A549 (cell line): ENCODE measurements at regions not wholly inside any gene's neighbourhood (a gene's known extent, or its start where the extent isn't known, plus 50 kb on each side); places are given as distances from the start of the nearest gene placed in this dataset.
"Not testable (repeated sequence)": the region's sequence is repeated elsewhere in the genome, so short reads cannot be mapped to it uniquely, and the experiment has no call there.

Experiments used
- ATAC-seq, 2 experiments: fragments of 200-7000 bp in 1 of 2; fragments of >200 bp in 1 of 2; cut with Nextera tagmentation in 1 of 2; cut with Tn5 transposase in 1 of 2; 3 replicates each; pipeline versions ENCODE4 v1.8.0 to v1.9.1; 2018 to 2020; ENCODE audit warnings: mild to moderate bottlenecking in 1 of 2, moderate library complexity in 1 of 2
- CTCF ChIA-PET: fragments of 300-600 bp; sonication (Branson Sonifier 250); formaldehyde crosslinking; extraction: SDS; loops from one replicate; lab custom pipeline; 2021; ENCODE audit warnings: antibody characterized with exemption, inconsistent platforms; lab: Yijun Ruan, JAX
- POLR2A ChIA-PET: fragments of 350-600 bp; formaldehyde crosslinking; extraction: SDS; loops from one replicate; lab custom pipeline; 2021; ENCODE audit warnings: antibody characterized with exemption, inconsistent platforms; lab: Yijun Ruan, JAX
- DNase-seq, 2 experiments: peaks; one replicate each; pipeline versions ENCODE4 v3.0.0 to v3.0.0-alpha.2; 2011 to 2016; ENCODE audit warnings: low read depth in 1 of 2, low spot score in 1 of 2
- FAIRE-seq: peaks from 2 replicates; lab custom pipeline; 2011; peaks lifted over from hg19 to GRCh38; lab: Jason Lieb, UNC
- H3K27ac ChIP-seq, 2 experiments: fragments of >200 bp; sonication (Bioruptor Twin); formaldehyde crosslinking; 3 replicates each; pipeline ENCODE4 v1.5.1; 2016 to 2017
- H3K4me1 ChIP-seq: fragments of >200 bp; sonication (Bioruptor Twin); formaldehyde crosslinking; 3 replicates; pipeline ENCODE4 v1.6.1; 2016
- H3K4me2 ChIP-seq: fragments of >200 bp; sonication (Bioruptor Twin); formaldehyde crosslinking; 3 replicates; pipeline ENCODE4 v1.6.1; 2016
- H3K4me3 ChIP-seq: fragments of >200 bp; sonication (Bioruptor Twin); formaldehyde crosslinking; 3 replicates; pipeline ENCODE4 v1.5.1; 2016
- H3K9me3 ChIP-seq: fragments of >200 bp; sonication (Bioruptor Twin); formaldehyde crosslinking; 3 replicates; pipeline ENCODE4 v1.6.1; 2016
- E2F6 ChIP-seq: IDR thresholded peaks from 2 replicates; pipeline ENCODE4 v1.6.1; 2012; ENCODE audit warnings: low read depth, borderline replicate concordance
- EHF ChIP-seq: fragments of 250-450 bp; sonication (Bioruptor Pico); IDR thresholded peaks from 2 replicates; pipeline ENCODE4 v1.5.0; 2020; ENCODE audit warnings: mild to moderate bottlenecking
- ESRRA ChIP-seq: fragments of 150-350 bp; IDR thresholded peaks from 2 replicates; pipeline ENCODE4 v1.6.1; 2014; ENCODE audit warnings: mild to moderate bottlenecking, low read length, borderline replicate concordance
- HDAC2 ChIP-seq: fragments of 200-600 bp; sonication (generic); IDR thresholded peaks from 2 replicates; pipeline ENCODE4 v1.6.1; 2016
- HOXB5 ChIP-seq: fragments of 250-450 bp; sonication (Bioruptor Pico); IDR thresholded peaks from 2 replicates; pipeline ENCODE4 v1.5.0; 2020; ENCODE audit warnings: mild to moderate bottlenecking, moderate library complexity
- KDM1A ChIP-seq: fragments of 200-600 bp; sonication (generic); IDR thresholded peaks from 2 replicates; pipeline ENCODE4 v1.6.1; 2016; ENCODE audit warnings: low read depth, mild to moderate bottlenecking
- NFE2L2 ChIP-seq: fragments of 150-350 bp; conservative IDR thresholded peaks from 2 replicates; pipeline ENCODE4 v1.6.1; 2014; ENCODE audit warnings: low read length
- NPAS2 ChIP-seq: fragments of 250-450 bp; sonication (Bioruptor Pico); IDR thresholded peaks from 2 replicates; pipeline ENCODE4 v1.8.0; 2022; ENCODE audit warnings: mild to moderate bottlenecking, moderate library complexity, borderline replicate concordance
- NR3C1 ChIP-seq: fragments of >200 bp; sonication (Bioruptor Twin); formaldehyde crosslinking; IDR thresholded peaks from 3 replicates; pipeline ENCODE4 v1.6.1; 2017
- RARB ChIP-seq: fragments of 250-450 bp; sonication (Bioruptor Pico); IDR thresholded peaks from 2 replicates; pipeline ENCODE4 v1.8.0; 2021; ENCODE audit warnings: mild to moderate bottlenecking, moderate library complexity
- REST ChIP-seq: fragments of 200-600 bp; sonication (generic); IDR thresholded peaks from 2 replicates; pipeline ENCODE4 v1.6.1; 2016; ENCODE audit warnings: antibody characterized with exemption, mild to moderate bottlenecking, moderate library complexity
- SMC3 ChIP-seq: fragments of >200 bp; sonication (Bioruptor Twin); formaldehyde crosslinking; IDR thresholded peaks from 3 replicates; pipeline ENCODE4 v1.6.1; 2018; ENCODE audit warnings: inconsistent platforms
- ZSCAN20 ChIP-seq: fragments of 250-450 bp; sonication (Bioruptor Pico); IDR thresholded peaks from 2 replicates; pipeline ENCODE4 v1.8.0; 2022; ENCODE audit warnings: mild to moderate bottlenecking, moderate library complexity
- WGBS: methylation state at CpG from one replicate; pipeline ENCODE4 v1.1.6; 2017; ENCODE audit errors: missing lambda C conversion rate; 5-methylcytosine and 5-hydroxymethylcytosine counted together
- TF ChIP-seq, protein P1 (sequence below): IDR thresholded peaks from 2 replicates; pipeline ENCODE4 v1.6.1; 2012
- TF ChIP-seq, protein P2 (sequence below): fragments of >200 bp; sonication (Bioruptor Twin); formaldehyde crosslinking; IDR thresholded peaks from 3 replicates; pipeline ENCODE4 v1.6.1; 2016
- TF ChIP-seq, protein P3 (sequence below): IDR thresholded peaks from 2 replicates; pipeline ENCODE4 v1.6.1; 2012

DNA sequence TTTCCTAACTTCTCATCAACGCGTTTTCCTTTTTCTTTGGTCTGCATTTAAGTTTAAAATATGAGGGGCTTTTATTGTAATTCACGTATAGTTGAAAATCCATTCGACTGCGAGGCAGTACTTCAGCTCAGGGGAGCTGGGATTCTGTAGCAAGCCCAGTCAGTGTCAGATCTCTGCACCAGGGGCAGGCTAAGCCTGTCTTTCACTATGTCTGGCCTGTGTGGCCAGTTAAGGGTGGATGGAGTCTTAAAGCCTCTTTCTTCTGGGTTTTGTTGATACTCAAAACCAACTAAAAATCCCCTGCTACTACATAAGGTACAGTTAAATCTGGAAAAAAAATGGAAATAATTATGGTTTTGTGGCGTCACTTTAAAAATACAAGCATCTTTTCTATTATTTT, 124.7 kb downstream of the TYW3 start (continued):
- TF ChIP-seq NPAS2 (CRISPR knock-in tag) (no peak), HOXB5 (CRISPR knock-in tag) (no peak)

DNA sequence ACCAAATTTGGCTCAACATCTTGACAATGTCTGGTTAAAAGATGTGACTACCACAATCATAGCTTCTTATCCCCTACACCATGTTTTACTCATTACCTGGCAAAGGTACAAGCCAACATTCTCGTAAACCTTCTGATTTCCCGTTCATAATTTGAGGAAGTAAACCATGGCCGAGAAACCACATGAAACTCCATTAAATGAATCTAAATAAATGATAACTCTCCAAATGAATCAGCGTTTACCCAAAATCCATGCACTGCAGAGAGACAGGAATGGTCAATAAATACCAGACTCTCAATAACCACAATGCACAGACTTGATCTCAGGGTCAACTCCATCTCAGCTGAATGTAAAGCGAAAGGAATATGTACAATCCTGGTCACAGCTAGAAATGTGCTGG, 125.2 kb downstream of the TYW3 start:
- H3K9me3 ChIP-seq, result no peaks in the 10 kb centered on the region
- H3K4me1 ChIP-seq, result no peaks in the 10 kb centered on the region
- no peak for TF ChIP-seq HOXB5 (CRISPR knock-in tag)
- no peak for TF ChIP-seq NR3C1
- TF ChIP-seq E2F6, result no peak
- no peak for TF ChIP-seq EHF (CRISPR knock-in tag)
- no peak overlapping the region for H3K4me2 ChIP-seq
- CTCF ChIA-PET, result no interaction called here
- no peak for DNase-seq
- no peak overlapping the region for H3K27ac ChIP-seq
- FAIRE-seq, result no peak
- 21% methylated on average over 5 of the region's 5 CpGs for WGBS
- POLR2A ChIA-PET, result no interaction called here
- no peak for ATAC-seq
- H3K4me3 ChIP-seq, result no peak overlapping the region

DNA sequence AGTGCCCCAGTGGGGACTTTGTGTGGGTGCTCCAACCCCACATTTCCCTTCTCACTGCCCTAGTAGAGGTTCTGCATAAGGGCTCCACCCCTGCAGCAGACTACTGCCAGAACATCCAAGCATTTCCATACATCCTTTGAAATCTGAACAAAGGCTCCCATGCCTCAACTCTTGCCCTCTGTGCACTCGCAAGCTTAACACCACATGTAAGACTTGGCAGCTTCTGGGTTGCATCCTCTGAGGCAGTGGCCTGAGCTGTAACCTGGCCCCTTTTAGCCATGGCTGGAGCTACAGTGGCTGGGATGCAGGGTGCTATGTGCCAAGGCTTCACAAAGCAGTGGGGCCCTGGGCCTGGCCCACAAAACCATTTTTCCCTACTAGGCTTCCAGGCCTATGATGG, 128.9 kb downstream of the TYW3 start:
- no peaks in the 10 kb centered on the region for H3K4me1 ChIP-seq
- ChIA-PET CTCF (interaction anchor here (0.6 kb wide), 1 partner anchor 471 kb away, joined by 3 read pairs; no protein-coding TSS in a partner anchor), POLR2A (no interaction called here)
- FAIRE-seq (no peak), ATAC-seq (no peak), DNase-seq (no peak)
- no peak overlapping the region for H3K4me2 ChIP-seq
- 0% methylated on average over 1 of the region's 1 CpG for WGBS
- no peak overlapping the region for H3K27ac ChIP-seq
- H3K4me3 ChIP-seq, result no peak overlapping the region
- no peaks in the 10 kb centered on the region for H3K9me3 ChIP-seq
- TF ChIP-seq RARB (no peak), REST (no peak), NFE2L2 (no peak), HOXB5 (CRISPR knock-in tag) (no peak), SMC3 (no peak), ZSCAN20 (no peak), ESRRA (no peak), HDAC2 (no peak)
- TF ChIP-seq, protein P1, sequence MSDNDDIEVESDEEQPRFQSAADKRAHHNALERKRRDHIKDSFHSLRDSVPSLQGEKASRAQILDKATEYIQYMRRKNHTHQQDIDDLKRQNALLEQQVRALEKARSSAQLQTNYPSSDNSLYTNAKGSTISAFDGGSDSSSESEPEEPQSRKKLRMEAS, result no peak
- TF ChIP-seq, protein P2, sequence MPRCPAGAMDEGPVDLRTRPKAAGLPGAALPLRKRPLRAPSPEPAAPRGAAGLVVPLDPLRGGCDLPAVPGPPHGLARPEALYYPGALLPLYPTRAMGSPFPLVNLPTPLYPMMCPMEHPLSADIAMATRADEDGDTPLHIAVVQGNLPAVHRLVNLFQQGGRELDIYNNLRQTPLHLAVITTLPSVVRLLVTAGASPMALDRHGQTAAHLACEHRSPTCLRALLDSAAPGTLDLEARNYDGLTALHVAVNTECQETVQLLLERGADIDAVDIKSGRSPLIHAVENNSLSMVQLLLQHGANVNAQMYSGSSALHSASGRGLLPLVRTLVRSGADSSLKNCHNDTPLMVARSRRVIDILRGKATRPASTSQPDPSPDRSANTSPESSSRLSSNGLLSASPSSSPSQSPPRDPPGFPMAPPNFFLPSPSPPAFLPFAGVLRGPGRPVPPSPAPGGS, result no peak
- TF ChIP-seq, protein P3, sequence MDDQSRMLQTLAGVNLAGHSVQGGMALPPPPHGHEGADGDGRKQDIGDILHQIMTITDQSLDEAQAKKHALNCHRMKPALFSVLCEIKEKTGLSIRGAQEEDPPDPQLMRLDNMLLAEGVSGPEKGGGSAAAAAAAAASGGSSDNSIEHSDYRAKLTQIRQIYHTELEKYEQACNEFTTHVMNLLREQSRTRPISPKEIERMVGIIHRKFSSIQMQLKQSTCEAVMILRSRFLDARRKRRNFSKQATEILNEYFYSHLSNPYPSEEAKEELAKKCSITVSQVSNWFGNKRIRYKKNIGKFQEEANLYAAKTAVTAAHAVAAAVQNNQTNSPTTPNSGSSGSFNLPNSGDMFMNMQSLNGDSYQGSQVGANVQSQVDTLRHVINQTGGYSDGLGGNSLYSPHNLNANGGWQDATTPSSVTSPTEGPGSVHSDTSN, result no peak

- WGBS, result 0% methylated on average over 1 of the region's 1 CpG
- H3K4me3 ChIP-seq, result no peak overlapping the region
- no peak for ATAC-seq
- H3K27ac ChIP-seq, result no peak overlapping the region
- DNase-seq, result no peak
- H3K9me3 ChIP-seq, result no peaks in the 10 kb centered on the region
- no peaks in the 10 kb centered on the region for H3K4me1 ChIP-seq
- no peak for TF ChIP-seq KDM1A
- ChIA-PET CTCF (no interaction called here), POLR2A (no interaction called here)
- no peak for FAIRE-seq
- H3K4me2 ChIP-seq, result no peak overlapping the region
Measured at GRCh38 chr1:74869702-74870101, 136.8 kb downstream of the TYW3 start.

- H3K27ac ChIP-seq, POLR2A ChIA-PET, H3K4me2 ChIP-seq, H3K4me3 ChIP-seq, FAIRE-seq, H3K9me3 ChIP-seq, ATAC-seq, H3K4me1 ChIP-seq, CTCF ChIA-PET, DNase-seq: not testable (repeated sequence)
- 63% methylated on average over 14 of the region's 14 CpGs for WGBS
Measured at GRCh38 chr1:74877366-74877765, 144.4 kb downstream of the TYW3 start.
